PFSK-1 (cell line): ENCODE measurements at regions not wholly inside any gene's neighbourhood (a gene's known extent, or its start where the extent isn't known, plus 50 kb on each side); places are given as distances from the start of the nearest gene placed in this dataset.

Source experiments
- FOXP2 ChIP-seq: optimal IDR thresholded peaks from 2 replicates; pipeline ENCODE3; 2011; ENCODE audit warnings: borderline replicate concordance, control low read depth, inconsistent platforms; ENCODE audit not compliant: insufficient read depth; ENCODE audit errors: extremely low read length, extremely low read depth
- POLR2AphosphoS5 ChIP-seq: IDR thresholded peaks from 2 replicates; pipeline ENCODE4 v1.6.1; 2012; ENCODE audit warnings: low read depth, mild to moderate bottlenecking, control low read depth, low read length, moderate library complexity
- REST ChIP-seq, 2 experiments: IDR thresholded peaks; 2 replicates each; pipeline versions ENCODE4 v1.6.1 to v1.8.0; 2011 to 2012; ENCODE audit warnings: low read depth in 2 of 2, low read length in 2 of 2, control low read depth in 1 of 2, inconsistent platforms in 1 of 2, mild to moderate bottlenecking in 1 of 2, moderate library complexity in 1 of 2; ENCODE audit not compliant: insufficient read depth in 1 of 2
- SIN3A ChIP-seq: IDR thresholded peaks from 2 replicates; pipeline ENCODE4 v1.6.1; 2012; ENCODE audit warnings: mild to moderate bottlenecking, low read length, moderate library complexity, borderline replicate concordance; ENCODE audit not compliant: insufficient read depth
- TAF1 ChIP-seq: IDR thresholded peaks from 2 replicates; pipeline ENCODE4 v1.6.1; 2012; ENCODE audit warnings: low read length, control low read depth, borderline replicate concordance; ENCODE audit not compliant: insufficient read depth

- TF ChIP-seq TAF1 (no peak), POLR2AphosphoS5 (no peak), FOXP2 (no peak), SIN3A (no peak)
Observed at GRCh38 chr7:83751217-83751616, 102.3 kb upstream of the SEMA3E start.

- TF ChIP-seq POLR2AphosphoS5 (no peak), FOXP2 (no peak), SIN3A (no peak), TAF1 (no peak), REST (IDR thresholded peaks at IDR 0.05; ENCODE audit: insufficient read depth in 1 of 2, low read depth in 2 of 2, low read length in 2 of 2) (no peak)
Observed at GRCh38 chr7:83749495-83749894, 100.6 kb upstream of the SEMA3E start.

- no peak for TF ChIP-seq TAF1
- no peak for TF ChIP-seq SIN3A
- TF ChIP-seq FOXP2: no peak
- no peak for TF ChIP-seq REST (IDR thresholded peaks at IDR 0.05; ENCODE audit: insufficient read depth in 1 of 2, low read depth in 2 of 2, low read length in 2 of 2)
Observed at GRCh38 chr7:83739527-83739926, 90.6 kb upstream of the SEMA3E start.

GRCh38 chr7:83738291-83738835, 89.4 kb upstream of the SEMA3E start:
- no peak for TF ChIP-seq TAF1
- TF ChIP-seq REST (IDR thresholded peaks at IDR 0.05; ENCODE audit: insufficient read depth in 1 of 2, low read depth in 2 of 2, low read length in 2 of 2): no peak
- no peak for TF ChIP-seq SIN3A
- TF ChIP-seq POLR2AphosphoS5: no peak
- no peak for TF ChIP-seq FOXP2

GRCh38 chr7:83732305-83732704, 83.4 kb upstream of the SEMA3E start:
- no peak for TF ChIP-seq FOXP2
- TF ChIP-seq REST (IDR thresholded peaks at IDR 0.05; ENCODE audit: insufficient read depth in 1 of 2, low read depth in 2 of 2, low read length in 2 of 2): no peak
- TF ChIP-seq POLR2AphosphoS5: no peak
- TF ChIP-seq TAF1: no peak
- TF ChIP-seq SIN3A: no peak
